ENCODE measurements at regions not wholly inside any gene's neighbourhood (a gene's known extent, or its start where the extent isn't known, plus 50 kb on each side); places are given as distances from the start of the nearest gene placed in this dataset.

- TF ChIP-seq POLR2AphosphoS5 (IDR thresholded peaks at IDR 0.05; ENCODE audit: low read depth) = no peak
- TF ChIP-seq GABPA (IDR thresholded peaks at IDR 0.05; ENCODE audit: low read depth) = no peak
- no peak for TF ChIP-seq REST (IDR thresholded peaks at IDR 0.05; ENCODE audit: insufficient replicate concordance, low read depth)
- TF ChIP-seq CTCF (IDR thresholded peaks at IDR 0.05; ENCODE audit: insufficient read depth, low read length) = no peak
- Histone ChIP-seq H3K27me3 (ENCODE audit: insufficient read depth, poor library complexity, severe bottlenecking) (no peaks in the 10 kb centered on the region), H3K4me3 (replicated peaks; ENCODE audit: insufficient read depth, low read length) (no peak overlapping the region), H3K27ac (replicated peaks) (no peak overlapping the region)
- DNase-seq (ENCODE audit: low read depth in 1 of 2, low spot score in 1 of 2) = no peak
These were observed 192.4 kb upstream of the IGF1R start for GRCh38 chr15:98455904-98456303.

DNA sequence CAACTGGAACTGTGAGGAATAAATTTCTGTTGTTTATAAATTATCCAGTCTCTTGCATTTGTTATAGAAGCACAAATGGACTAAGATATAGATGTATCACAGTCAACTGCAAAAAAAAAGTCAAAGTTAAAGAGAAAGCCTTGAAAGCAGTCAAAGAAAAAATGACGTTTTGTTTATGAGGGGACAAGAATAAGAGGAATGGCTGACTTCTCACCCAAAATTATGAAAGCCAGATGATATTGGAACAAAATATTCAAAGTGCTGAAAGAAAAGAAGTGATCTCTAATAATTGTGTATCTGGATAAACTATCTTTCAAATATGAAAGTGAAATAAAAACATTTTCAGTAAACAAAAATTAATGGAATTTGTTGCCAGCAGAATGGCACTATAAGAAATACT, 171.8 kb upstream of the IGF1R start:
- DNase-seq (ENCODE audit: low read depth in 1 of 2, low spot score in 1 of 2) = no peak
- H3K27ac ChIP-seq (replicated peaks) = no peak overlapping the region
- no peaks in the 10 kb centered on the region for H3K27me3 ChIP-seq (ENCODE audit: insufficient read depth, poor library complexity, severe bottlenecking)
- H3K4me3 ChIP-seq (replicated peaks; ENCODE audit: insufficient read depth, low read length) = no peak overlapping the region
- TF ChIP-seq GABPA (IDR thresholded peaks at IDR 0.05; ENCODE audit: low read depth) = no peak
- TF ChIP-seq POLR2AphosphoS5 (IDR thresholded peaks at IDR 0.05; ENCODE audit: low read depth) = no peak
- TF ChIP-seq REST (IDR thresholded peaks at IDR 0.05; ENCODE audit: insufficient replicate concordance, low read depth) = no peak
- TF ChIP-seq SPI1 (IDR thresholded peaks at IDR 0.05; ENCODE audit: borderline replicate concordance, low read depth) = no peak
- no peak for TF ChIP-seq CTCF (IDR thresholded peaks at IDR 0.05; ENCODE audit: insufficient read depth, low read length)

DNA sequence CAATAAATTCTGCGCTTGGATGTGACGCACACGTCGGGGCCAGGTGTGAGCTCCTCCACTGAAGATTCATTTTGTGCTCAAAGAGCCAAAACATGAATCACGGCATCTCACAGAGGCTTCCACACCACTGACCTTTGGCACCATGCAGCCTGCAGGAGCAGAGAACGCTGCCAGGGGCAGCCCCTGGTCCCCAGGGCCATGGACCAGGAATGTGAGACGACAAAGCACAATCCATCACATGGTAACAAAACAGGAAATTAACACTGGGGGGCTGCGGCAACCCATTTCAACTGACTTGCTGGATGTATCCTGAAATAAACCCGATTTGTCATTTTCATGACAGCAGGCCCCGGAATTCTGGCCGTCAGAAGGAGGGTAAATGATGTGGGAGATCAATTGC, 167.5 kb upstream of the IGF1R start:
- Histone ChIP-seq H3K27ac (replicated peaks) (no peak overlapping the region), H3K27me3 (ENCODE audit: insufficient read depth, poor library complexity, severe bottlenecking) (no peaks in the 10 kb centered on the region), H3K4me3 (replicated peaks; ENCODE audit: insufficient read depth, low read length) (no peak overlapping the region)
- no peak for TF ChIP-seq GABPA (IDR thresholded peaks at IDR 0.05; ENCODE audit: low read depth)
- no peak for DNase-seq (ENCODE audit: low read depth in 1 of 2, low spot score in 1 of 2)

DNA sequence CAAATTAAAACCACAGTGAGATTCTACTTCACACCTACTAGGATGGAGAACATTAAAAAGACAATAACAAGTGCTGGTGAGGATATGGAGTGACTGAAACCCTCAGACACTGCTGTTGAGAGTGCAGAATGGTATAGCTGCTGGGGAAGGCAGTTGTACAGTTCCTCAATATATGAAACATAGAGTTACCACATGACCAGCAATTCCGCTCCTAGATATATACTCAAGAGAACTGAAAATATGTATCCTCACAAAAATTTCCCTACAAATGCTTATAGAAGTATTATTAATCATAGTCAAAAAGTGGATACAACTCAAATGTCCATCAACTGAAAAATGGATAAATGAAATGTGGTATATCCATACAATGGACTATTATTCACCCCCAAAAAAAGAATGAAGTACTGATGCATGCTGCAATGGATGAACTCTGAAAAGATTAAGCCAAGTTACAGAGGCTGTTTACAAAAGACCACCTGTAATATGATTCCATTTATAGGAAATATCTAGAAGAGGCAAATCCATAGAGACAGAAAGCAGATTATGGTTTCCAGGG, 164.7 kb upstream of the IGF1R start:
- TF ChIP-seq CTCF (IDR thresholded peaks at IDR 0.05; ENCODE audit: insufficient read depth, low read length) (no peak), REST (IDR thresholded peaks at IDR 0.05; ENCODE audit: insufficient replicate concordance, low read depth) (no peak), POLR2AphosphoS5 (IDR thresholded peaks at IDR 0.05; ENCODE audit: low read depth) (no peak), GABPA (IDR thresholded peaks at IDR 0.05; ENCODE audit: low read depth) (no peak), SPI1 (IDR thresholded peaks at IDR 0.05; ENCODE audit: borderline replicate concordance, low read depth) (no peak)
- Histone ChIP-seq H3K27me3 (ENCODE audit: insufficient read depth, poor library complexity, severe bottlenecking) (no peaks in the 10 kb centered on the region), H3K4me3 (replicated peaks; ENCODE audit: insufficient read depth, low read length) (no peak overlapping the region), H3K27ac (replicated peaks) (no peak overlapping the region)
- DNase-seq (ENCODE audit: low read depth in 1 of 2, low spot score in 1 of 2) = no peak
